IMR-90 (cell line): ENCODE measurements at regions not wholly inside any gene's neighbourhood (a gene's known extent, or its start where the extent isn't known, plus 50 kb on each side); places are given as distances from the start of the nearest gene placed in this dataset.

ENCODE experiments used
- ATAC-seq: fragments of 200-7000 bp; cut with Tn5 transposase; 2 replicates; pipeline ENCODE4 v1.9.1; 2020; ENCODE audit warnings: low read depth, mild to moderate bottlenecking, moderate library complexity
- BruUV-seq: library from RNA; stranded (reverse); fragments of 400-500 nt; replicated peaks from 2 replicates; lab custom pipeline; 2021; lab: Mats Ljungman, UMichigan
- CTCF ChIA-PET: fragments of 300-600 bp; formaldehyde crosslinking; extraction: SDS; loops from one replicate; lab custom pipeline; 2021; ENCODE audit warnings: antibody characterized with exemption; lab: Yijun Ruan, JAX
- POLR2A ChIA-PET: fragments of 300-600 bp; sonication (Branson Sonifier 250); formaldehyde crosslinking; loops from one replicate; lab custom pipeline; 2022; ENCODE audit warnings: antibody characterized with exemption; ENCODE audit not compliant: unreplicated experiment; lab: Charles Lee
- DNase-seq: peaks from one replicate; pipeline ENCODE4 v3.0.0; 2013
- H2AFZ ChIP-seq: replicated peaks from 2 replicates; pipeline ENCODE3; 2013; ENCODE audit warnings: low read length, mild to moderate bottlenecking; ENCODE audit not compliant: poor library complexity
- H2AK5ac ChIP-seq: 2 replicates; pipeline ENCODE4 v1.6.1; 2013; ENCODE audit warnings: low read depth, low read length, inconsistent platforms
- H2AK9ac ChIP-seq: replicated peaks from 2 replicates; pipeline ENCODE3; 2013; ENCODE audit warnings: mild to moderate bottlenecking, low read depth, low read length, moderate library complexity; ENCODE audit not compliant: poor library complexity
- H2BK120ac ChIP-seq: 2 replicates; pipeline ENCODE4 v1.6.1; 2013; ENCODE audit warnings: low read depth, low read length, inconsistent platforms
- H2BK15ac ChIP-seq: 3 replicates; pipeline ENCODE4 v1.6.1; 2013; ENCODE audit warnings: low read depth, low read length, inconsistent platforms
- H2BK20ac ChIP-seq: 2 replicates; pipeline ENCODE4 v1.6.1; 2013; ENCODE audit warnings: low read depth, mild to moderate bottlenecking, inconsistent platforms, low read length, moderate library complexity
- H2BK5ac ChIP-seq: 2 replicates; pipeline ENCODE4 v1.6.1; 2013; ENCODE audit warnings: mild to moderate bottlenecking, low read depth, low read length, inconsistent platforms; ENCODE audit not compliant: poor library complexity, severe bottlenecking
- H3K14ac ChIP-seq: replicated peaks from 2 replicates; pipeline ENCODE4 v1.6.1; 2013; ENCODE audit warnings: low read depth, low read length, inconsistent platforms
- H3K18ac ChIP-seq: 2 replicates; pipeline ENCODE4 v1.6.1; 2013; ENCODE audit warnings: low read depth, low read length, control low read depth
- H3K23ac ChIP-seq: 2 replicates; pipeline ENCODE4 v1.6.1; 2013; ENCODE audit warnings: low read depth, low read length, inconsistent platforms
- H3K27ac ChIP-seq: 2 replicates; pipeline ENCODE4 v1.5.1; 2013; ENCODE audit warnings: mild to moderate bottlenecking, control low read depth, low read length; ENCODE audit not compliant: insufficient read depth
- H3K27me3 ChIP-seq: 2 replicates; pipeline ENCODE4 v1.6.1; 2013; ENCODE audit warnings: low read length; ENCODE audit not compliant: control insufficient read depth, insufficient read depth
- H3K36me3 ChIP-seq: 2 replicates; pipeline ENCODE4 v1.6.1; 2013; ENCODE audit warnings: low read length, mixed read lengths; ENCODE audit not compliant: control insufficient read depth, insufficient read depth
- H3K4ac ChIP-seq: 2 replicates; pipeline ENCODE4 v1.6.1; 2013; ENCODE audit warnings: low read depth, low read length, inconsistent platforms
- H3K4me1 ChIP-seq: 2 replicates; pipeline ENCODE4 v1.6.1; 2013; ENCODE audit warnings: low read length, mixed read lengths; ENCODE audit not compliant: control insufficient read depth, insufficient read depth
- H3K4me2 ChIP-seq: 2 replicates; pipeline ENCODE4 v1.6.1; 2013; ENCODE audit warnings: low read depth, mild to moderate bottlenecking, control low read depth, low read length, moderate library complexity
- H3K4me3 ChIP-seq: 2 replicates; pipeline ENCODE4 v1.5.1; 2013; ENCODE audit warnings: low read depth, mild to moderate bottlenecking, control low read depth, low read length, moderate library complexity; ENCODE audit not compliant: insufficient read depth
- H3K56ac ChIP-seq: 2 replicates; pipeline ENCODE4 v1.6.1; 2013; ENCODE audit warnings: low read length, inconsistent platforms; ENCODE audit not compliant: insufficient read depth; ENCODE audit errors: extremely low read depth
- H3K79me1 ChIP-seq, 2 experiments: 2 replicates each; pipeline ENCODE4 v1.6.1; 2013; ENCODE audit warnings: low read length in 2 of 2, inconsistent platforms in 1 of 2, low read depth in 1 of 2
- H3K9ac ChIP-seq: 2 replicates; pipeline ENCODE4 v1.6.1; 2013; ENCODE audit warnings: low read depth, low read length, control low read depth
- H3K9me1 ChIP-seq: 2 replicates; pipeline ENCODE4 v1.6.1; 2013; ENCODE audit warnings: low read length, inconsistent platforms; ENCODE audit not compliant: insufficient read depth
- H3K9me3 ChIP-seq: 2 replicates; pipeline ENCODE4 v1.6.1; 2013; ENCODE audit warnings: low read length; ENCODE audit not compliant: control insufficient read depth, insufficient read depth
- H4K20me1 ChIP-seq: 2 replicates; pipeline ENCODE4 v1.6.1; 2013; ENCODE audit warnings: low read length, inconsistent platforms; ENCODE audit not compliant: insufficient read depth
- H4K5ac ChIP-seq: 2 replicates; pipeline ENCODE4 v1.6.1; 2013; ENCODE audit warnings: mild to moderate bottlenecking, low read depth, low read length, control low read depth
- H4K8ac ChIP-seq, 2 experiments: 2 replicates each; pipeline ENCODE4 v1.6.1; 2013; ENCODE audit warnings: low read depth in 2 of 2, low read length in 2 of 2, control low read depth in 1 of 2, inconsistent platforms in 1 of 2
- H4K91ac ChIP-seq: 2 replicates; pipeline ENCODE4 v1.6.1; 2013; ENCODE audit warnings: low read depth, low read length, inconsistent platforms; ENCODE audit not compliant: insufficient read depth
- CEBPB ChIP-seq: IDR thresholded peaks from 2 replicates; pipeline ENCODE4 v1.6.1; 2012; ENCODE audit warnings: low read depth, low read length, improper control_type of control experiment
- CHD1 ChIP-seq: IDR thresholded peaks from 2 replicates; pipeline ENCODE4 v1.6.1; 2012; ENCODE audit warnings: low read depth, low read length, improper control_type of control experiment
- MAFK ChIP-seq: IDR thresholded peaks from 2 replicates; pipeline ENCODE4 v1.6.1; 2012; ENCODE audit warnings: low read depth, low read length, improper control_type of control experiment
- MAZ ChIP-seq: IDR thresholded peaks from 2 replicates; pipeline ENCODE4 v1.6.1; 2012; ENCODE audit warnings: low read depth, mild to moderate bottlenecking, low read length, improper control_type of control experiment, moderate library complexity, borderline replicate concordance
- RAD21 ChIP-seq: IDR thresholded peaks from 2 replicates; pipeline ENCODE4 v1.6.1; 2012; ENCODE audit warnings: low read length, improper control_type of control experiment
- SMC3 ChIP-seq: fragments of 150-350 bp; IDR thresholded peaks from 2 replicates; pipeline ENCODE4 v1.6.1; 2016; ENCODE audit warnings: low read depth, mild to moderate bottlenecking, antibody characterized with exemption, low read length, moderate library complexity
- WGBS, 2 experiments: methylation state at CpG; one replicate each; pipeline versions ENCODE4 v1.1.5 to v1.1.7; 2013; ENCODE audit warnings: missing lambda C conversion rate in 2 of 2; ENCODE audit not compliant: insufficient read length in 1 of 2; ENCODE audit errors: extremely low coverage in 2 of 2; 5-methylcytosine and 5-hydroxymethylcytosine counted together
- dilution Hi-C: fragments of 300-500 bp; cut with HindIII; formaldehyde crosslinking; loops from one replicate; pipeline ENCODE4 v1.14.3; 2018; ENCODE audit warnings: low sequenced_read_pairs; ENCODE audit not compliant: unreplicated experiment
- in situ Hi-C: fragments of 300-500 bp; cut with MboI; formaldehyde crosslinking; loops from 3 replicates; pipeline ENCODE4 v1.14.3; 2019; ENCODE audit warnings: low sequenced_read_pairs, inconsistent platforms, mixed read lengths
- intact Hi-C: fragments of 100-400 bp; cut with micrococcal nuclease; formaldehyde crosslinking; loops from 2 replicates; pipeline ENCODE4 v1.10.0; 2022
- TF ChIP-seq, protein P1 (sequence below): conservative IDR thresholded peaks from 2 replicates; pipeline ENCODE4 v1.5.1; 2012; ENCODE audit warnings: mild to moderate bottlenecking, low read depth, low read length, improper control_type of control experiment

GRCh38 chr20:52034581-52034980 is 157.0 kb downstream of the ZFP64 start:
- no peak overlapping the region for H2BK120ac ChIP-seq
- ChIA-PET POLR2A (no interaction called here), CTCF (no interaction called here)
- no peak overlapping the region for H3K56ac ChIP-seq
- dilution Hi-C loops (no loop called here), in situ Hi-C loops (no loop called here), intact Hi-C loops (no loop called here)
- no peak overlapping the region; the same call in 1 of the 2 replicates for H2AK5ac ChIP-seq
- peaks cover 17% of the 10 kb centered on the region for H3K4me1 ChIP-seq
- H2BK5ac ChIP-seq: no peak overlapping the region
- no peak overlapping the region for H3K23ac ChIP-seq
- no peaks in the 10 kb centered on the region for H3K79me1 ChIP-seq
- H3K27ac ChIP-seq: no peak overlapping the region
- H3K9ac ChIP-seq: no peak overlapping the region
- TF ChIP-seq CEBPB: no peak
- no peak for TF ChIP-seq MAFK
- no peak for TF ChIP-seq MAZ
- TF ChIP-seq CHD1: no peak
- no peak for TF ChIP-seq RAD21
- TF ChIP-seq, protein P1, sequence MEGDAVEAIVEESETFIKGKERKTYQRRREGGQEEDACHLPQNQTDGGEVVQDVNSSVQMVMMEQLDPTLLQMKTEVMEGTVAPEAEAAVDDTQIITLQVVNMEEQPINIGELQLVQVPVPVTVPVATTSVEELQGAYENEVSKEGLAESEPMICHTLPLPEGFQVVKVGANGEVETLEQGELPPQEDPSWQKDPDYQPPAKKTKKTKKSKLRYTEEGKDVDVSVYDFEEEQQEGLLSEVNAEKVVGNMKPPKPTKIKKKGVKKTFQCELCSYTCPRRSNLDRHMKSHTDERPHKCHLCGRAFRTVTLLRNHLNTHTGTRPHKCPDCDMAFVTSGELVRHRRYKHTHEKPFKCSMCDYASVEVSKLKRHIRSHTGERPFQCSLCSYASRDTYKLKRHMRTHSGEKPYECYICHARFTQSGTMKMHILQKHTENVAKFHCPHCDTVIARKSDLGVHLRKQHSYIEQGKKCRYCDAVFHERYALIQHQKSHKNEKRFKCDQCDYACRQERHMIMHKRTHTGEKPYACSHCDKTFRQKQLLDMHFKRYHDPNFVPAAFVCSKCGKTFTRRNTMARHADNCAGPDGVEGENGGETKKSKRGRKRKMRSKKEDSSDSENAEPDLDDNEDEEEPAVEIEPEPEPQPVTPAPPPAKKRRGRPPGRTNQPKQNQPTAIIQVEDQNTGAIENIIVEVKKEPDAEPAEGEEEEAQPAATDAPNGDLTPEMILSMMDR: no peak
- no peak for TF ChIP-seq SMC3
- no peak overlapping the region for H2AFZ ChIP-seq
- H4K91ac ChIP-seq: no peak overlapping the region
- no peaks in the 10 kb centered on the region for H3K9me3 ChIP-seq
- 87% methylated on average over 4 of the region's 9 CpGs; no CpG with 5 or more reads in 1 of the 2 experiments for WGBS, 2 experiments
- H3K18ac ChIP-seq: no peak overlapping the region
- H3K27me3 ChIP-seq: no peaks in the 10 kb centered on the region
- no peak overlapping the region for H4K8ac ChIP-seq
- H3K36me3 ChIP-seq: no peaks in the 10 kb centered on the region
- H3K4me2 ChIP-seq: no peak overlapping the region
- no peak overlapping the region for H4K5ac ChIP-seq
- H3K4ac ChIP-seq: no peak overlapping the region
- no peak overlapping the region for H2BK15ac ChIP-seq
- no TSS peak for BruUV-seq
- no peak overlapping the region for H2BK20ac ChIP-seq
- no peaks in the 10 kb centered on the region for H4K20me1 ChIP-seq
- H3K4me3 ChIP-seq: no peak overlapping the region
- DNase-seq (no peak), ATAC-seq (no peak)
- H3K14ac ChIP-seq: no peak overlapping the region
- no peak overlapping the region for H2AK9ac ChIP-seq
- H3K9me1 ChIP-seq: peaks cover 11% of the 10 kb centered on the region
